CD14-positive monocyte (primary cell): ENCODE measurements at regions not wholly inside any gene's neighbourhood (a gene's known extent, or its start where the extent isn't known, plus 50 kb on each side); places are given as distances from the start of the nearest gene placed in this dataset.

Experiments used
- DNase-seq, 3 donors: peaks; one replicate each; pipeline ENCODE4 v3.0.0-alpha.2; 2011 to 2022
- H2AFZ ChIP-seq: 2 replicates; pipeline ENCODE4 v1.6.0; 2012; ENCODE audit warnings: mild to moderate bottlenecking, low read depth, low read length, inconsistent platforms; ENCODE audit not compliant: insufficient read depth, poor library complexity, severe bottlenecking
- H3K27ac ChIP-seq, 2 donors: 1 replicate in 1 of 2; 2 replicates in 1 of 2; pipeline ENCODE4 v1.5.1; 2012 to 2013; ENCODE audit warnings: low read length in 2 of 2, control low read depth in 1 of 2, inconsistent platforms in 1 of 2, low read depth in 1 of 2, mild to moderate bottlenecking in 1 of 2
- H3K27me3 ChIP-seq, 2 donors: one replicate each; pipeline versions ENCODE4 v1.6.0 to v1.6.1; 2011 to 2013; ENCODE audit warnings: low read length in 2 of 2; ENCODE audit not compliant: control insufficient read depth in 2 of 2, insufficient read depth in 2 of 2
- H3K36me3 ChIP-seq, 2 donors: replicated peaks in 1 of 2; 1 replicate in 1 of 2; 2 replicates in 1 of 2; pipeline versions ENCODE4 v1.5.1 to v1.6.1; 2012 to 2013; ENCODE audit warnings: low read length in 2 of 2, control low read depth in 1 of 2, inconsistent platforms in 1 of 2, mild to moderate bottlenecking in 1 of 2; ENCODE audit not compliant: insufficient read depth in 2 of 2, control insufficient read depth in 1 of 2
- H3K4me1 ChIP-seq, 2 donors: 1 replicate in 1 of 2; 2 replicates in 1 of 2; pipeline versions ENCODE4 v1.5.1 to v1.6.1; 2012 to 2013; ENCODE audit warnings: low read length in 2 of 2, control low read depth in 1 of 2, inconsistent platforms in 1 of 2, mild to moderate bottlenecking in 1 of 2, moderate library complexity in 1 of 2; ENCODE audit not compliant: insufficient read depth in 2 of 2, control insufficient read depth in 1 of 2
- H3K4me2 ChIP-seq: replicated peaks from 2 replicates; pipeline ENCODE3; 2012; ENCODE audit warnings: low read length, moderate library complexity, mild to moderate bottlenecking; ENCODE audit not compliant: poor library complexity, severe bottlenecking; ENCODE audit errors: extremely low read depth
- H3K4me3 ChIP-seq, 3 experiments: fragments of 200-600 bp in 1 of 3; sonication (generic) in 1 of 3; replicated peaks in 1 of 3; 1 replicate in 2 of 3; 2 replicates in 1 of 3; pipeline ENCODE4 v1.5.1; 2011 to 2013; ENCODE audit warnings: low read length in 3 of 3, mild to moderate bottlenecking in 3 of 3, control low read depth in 2 of 3, low read depth in 2 of 3, inconsistent platforms in 1 of 3, moderate library complexity in 1 of 3
- H3K79me2 ChIP-seq: 2 replicates; pipeline ENCODE4 v1.6.0; 2012; ENCODE audit warnings: mild to moderate bottlenecking, control low read depth, inconsistent platforms, low read length, moderate library complexity; ENCODE audit not compliant: insufficient read depth
- H3K9ac ChIP-seq: 2 replicates; pipeline ENCODE4 v1.6.0; 2017; ENCODE audit warnings: low read length, mild to moderate bottlenecking; ENCODE audit not compliant: insufficient read depth, poor library complexity, severe bottlenecking
- H3K9me3 ChIP-seq, 2 donors: replicated peaks in 1 of 2; 1 replicate in 1 of 2; 2 replicates in 1 of 2; pipeline versions ENCODE4 v1.5.1 to v1.6.1; 2012 to 2013; ENCODE audit warnings: low read length in 2 of 2, control low read depth in 1 of 2; ENCODE audit not compliant: control insufficient read depth in 1 of 2, insufficient read depth in 1 of 2
- H4K20me1 ChIP-seq: 2 replicates; pipeline ENCODE4 v1.6.0; 2012; ENCODE audit warnings: mild to moderate bottlenecking, low read length, control low read depth, moderate library complexity; ENCODE audit not compliant: insufficient read depth
- H3K27ac Mint-ChIP-seq, 7 donors: one replicate each; pipeline ENCODE4 v1.8.0; 2020; ENCODE audit warnings: mild to moderate bottlenecking in 7 of 7, mixed read lengths in 7 of 7, moderate library complexity in 6 of 7, inconsistent platforms in 2 of 7
- H3K27me3 Mint-ChIP-seq, 3 donors: one replicate each; pipeline ENCODE4 v1.8.0; 2021 to 2022; ENCODE audit warnings: low read depth in 3 of 3, mild to moderate bottlenecking in 3 of 3, mixed read lengths in 3 of 3, moderate library complexity in 3 of 3, inconsistent platforms in 1 of 3
- H3K36me3 Mint-ChIP-seq, 2 donors: one replicate each; pipeline ENCODE4 v1.8.0; 2020; ENCODE audit warnings: mixed read lengths in 2 of 2, inconsistent platforms in 1 of 2, mild to moderate bottlenecking in 1 of 2
- H3K4me1 Mint-ChIP-seq: one replicate; pipeline ENCODE4 v1.8.0; 2020; ENCODE audit warnings: mild to moderate bottlenecking, mixed read lengths
- H3K4me3 Mint-ChIP-seq, 2 donors: one replicate each; pipeline ENCODE4 v1.8.0; 2020; ENCODE audit warnings: mild to moderate bottlenecking in 2 of 2, mixed read lengths in 2 of 2, moderate library complexity in 1 of 2
- H3K9me3 Mint-ChIP-seq, 7 donors: one replicate each; pipeline ENCODE4 v1.8.0; 2020 to 2022; ENCODE audit warnings: mixed read lengths in 7 of 7, mild to moderate bottlenecking in 6 of 7, moderate library complexity in 6 of 7, inconsistent platforms in 2 of 7
- CTCF ChIP-seq: fragments of 200-600 bp; IDR thresholded peaks from one replicate; pipeline ENCODE4 v1.8.0; 2022; ENCODE audit warnings: antibody characterized with exemption, mild to moderate bottlenecking
- WGBS: methylation state at CpG from one replicate; pipeline ENCODE4 v1.1.5; 2013; ENCODE audit warnings: missing lambda C conversion rate; ENCODE audit not compliant: insufficient coverage; 5-methylcytosine and 5-hydroxymethylcytosine counted together
- intact Hi-C, 2 donors: fragments of 100-400 bp; cut with micrococcal nuclease; formaldehyde crosslinking; loops; one replicate each; pipeline versions ENCODE4 v1.15.0 to v1.15.1; 2023

GRCh38 chr19:23055946-23056345 lies 53.0 kb upstream of the ZNF728 start:
- TF ChIP-seq CTCF = no peak
- Histone ChIP-seq H3K4me2 (no peak overlapping the region), H3K9ac (no peak overlapping the region), H3K9me3 (peaks cover 69 to 94% of the 10 kb centered on the region in 2 donors), H3K36me3 (no peaks in the 10 kb centered on the region), H3K79me2 (no peaks in the 10 kb centered on the region), H3K27me3 (no peaks in the 10 kb centered on the region), H3K4me1 (no peaks in the 10 kb centered on the region), H3K4me3 (no peak overlapping the region), H3K27ac (no peak overlapping the region), H2AFZ (no peak overlapping the region), H4K20me1 (no peaks in the 10 kb centered on the region)
- H3K36me3 Mint-ChIP-seq = no peaks in the 10 kb centered on the region
- no peak overlapping the region for H3K27ac Mint-ChIP-seq
- DNase-seq = no peak
- no peak overlapping the region for H3K4me3 Mint-ChIP-seq
- WGBS = 71% methylated on average over 1 of the region's 3 CpGs
- H3K4me1 Mint-ChIP-seq = no peaks in the 10 kb centered on the region
- H3K27me3 Mint-ChIP-seq = no peaks in the 10 kb centered on the region
- intact Hi-C loops = no loop called here
- H3K9me3 Mint-ChIP-seq = peaks cover 18 to 66% (median 53%) of the 10 kb centered on the region in 7 donors

GRCh38 chr19:23055501-23055900 lies 52.5 kb upstream of the ZNF728 start:
- H3K9me3 Mint-ChIP-seq = peaks cover 15 to 70% (median 54%) of the 10 kb centered on the region in 7 donors
- Histone ChIP-seq H2AFZ (no peak overlapping the region), H3K79me2 (no peaks in the 10 kb centered on the region)

More at GRCh38 chr19:23055501-23055900, 52.5 kb upstream of the ZNF728 start:
- DNase-seq = no peak
- Histone ChIP-seq H3K4me2 (no peak overlapping the region), H3K27ac (no peak overlapping the region), H3K4me3 (no peak overlapping the region), H3K36me3 (no peaks in the 10 kb centered on the region), H3K9ac (no peak overlapping the region), H3K27me3 (no peaks in the 10 kb centered on the region), H3K4me1 (no peaks in the 10 kb centered on the region), H3K9me3 (peaks cover 67 to 94% of the 10 kb centered on the region in 2 donors), H4K20me1 (no peaks in the 10 kb centered on the region)
- H3K4me3 Mint-ChIP-seq = no peak overlapping the region
- no peaks in the 10 kb centered on the region for H3K36me3 Mint-ChIP-seq
- TF ChIP-seq CTCF = no peak
- H3K27me3 Mint-ChIP-seq = no peaks in the 10 kb centered on the region
- 95% methylated on average over 2 of the region's 3 CpGs for WGBS
- intact Hi-C loops = no loop called here
- H3K4me1 Mint-ChIP-seq = no peaks in the 10 kb centered on the region
- no peak overlapping the region for H3K27ac Mint-ChIP-seq
